ENCODE measurements at regions not wholly inside any gene's neighbourhood (a gene's known extent, or its start where the extent isn't known, plus 50 kb on each side); places are given as distances from the start of the nearest gene placed in this dataset.

DNA sequence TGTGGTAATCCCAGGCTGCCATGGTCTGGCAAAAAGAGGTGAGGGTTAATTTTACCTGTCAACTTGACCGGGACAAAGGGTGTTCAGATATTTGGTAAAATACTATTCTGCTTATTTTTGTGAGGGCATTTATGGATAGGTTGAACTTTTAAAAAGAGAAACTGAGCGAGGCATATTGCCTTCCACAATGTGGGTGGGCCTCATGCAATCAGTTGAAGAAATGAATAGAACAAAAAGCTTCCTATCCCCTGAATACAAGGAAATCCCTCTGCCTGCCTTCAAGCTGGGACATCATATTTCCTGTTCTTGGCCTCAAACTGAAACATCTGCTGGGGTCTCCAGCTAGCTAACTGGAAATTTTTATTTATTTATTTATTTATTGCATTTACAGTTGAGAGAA is 734.7 kb downstream of the IRX1 start:
- TF ChIP-seq POLR2AphosphoS5 (IDR thresholded peaks at IDR 0.05; ENCODE audit: low read depth), result no peak
- Histone ChIP-seq H3K27ac (replicated peaks) (no peak overlapping the region), H3K4me3 (replicated peaks; ENCODE audit: insufficient read depth, low read length) (no peak overlapping the region), H3K27me3 (ENCODE audit: insufficient read depth, poor library complexity, severe bottlenecking) (no peaks in the 10 kb centered on the region)
- no peak for DNase-seq (ENCODE audit: low read depth in 1 of 2, low spot score in 1 of 2)

- DNase-seq (ENCODE audit: low read depth in 1 of 2, low spot score in 1 of 2), result no peak
- Histone ChIP-seq H3K4me3 (replicated peaks; ENCODE audit: insufficient read depth, low read length) (no peak overlapping the region), H3K27ac (replicated peaks) (no peak overlapping the region), H3K27me3 (ENCODE audit: insufficient read depth, poor library complexity, severe bottlenecking) (no peaks in the 10 kb centered on the region)
- TF ChIP-seq GABPA (IDR thresholded peaks at IDR 0.05; ENCODE audit: low read depth) (no peak), POLR2AphosphoS5 (IDR thresholded peaks at IDR 0.05; ENCODE audit: low read depth) (no peak), SPI1 (IDR thresholded peaks at IDR 0.05; ENCODE audit: borderline replicate concordance, low read depth) (no peak)
- TF ChIP-seq, protein P1, sequence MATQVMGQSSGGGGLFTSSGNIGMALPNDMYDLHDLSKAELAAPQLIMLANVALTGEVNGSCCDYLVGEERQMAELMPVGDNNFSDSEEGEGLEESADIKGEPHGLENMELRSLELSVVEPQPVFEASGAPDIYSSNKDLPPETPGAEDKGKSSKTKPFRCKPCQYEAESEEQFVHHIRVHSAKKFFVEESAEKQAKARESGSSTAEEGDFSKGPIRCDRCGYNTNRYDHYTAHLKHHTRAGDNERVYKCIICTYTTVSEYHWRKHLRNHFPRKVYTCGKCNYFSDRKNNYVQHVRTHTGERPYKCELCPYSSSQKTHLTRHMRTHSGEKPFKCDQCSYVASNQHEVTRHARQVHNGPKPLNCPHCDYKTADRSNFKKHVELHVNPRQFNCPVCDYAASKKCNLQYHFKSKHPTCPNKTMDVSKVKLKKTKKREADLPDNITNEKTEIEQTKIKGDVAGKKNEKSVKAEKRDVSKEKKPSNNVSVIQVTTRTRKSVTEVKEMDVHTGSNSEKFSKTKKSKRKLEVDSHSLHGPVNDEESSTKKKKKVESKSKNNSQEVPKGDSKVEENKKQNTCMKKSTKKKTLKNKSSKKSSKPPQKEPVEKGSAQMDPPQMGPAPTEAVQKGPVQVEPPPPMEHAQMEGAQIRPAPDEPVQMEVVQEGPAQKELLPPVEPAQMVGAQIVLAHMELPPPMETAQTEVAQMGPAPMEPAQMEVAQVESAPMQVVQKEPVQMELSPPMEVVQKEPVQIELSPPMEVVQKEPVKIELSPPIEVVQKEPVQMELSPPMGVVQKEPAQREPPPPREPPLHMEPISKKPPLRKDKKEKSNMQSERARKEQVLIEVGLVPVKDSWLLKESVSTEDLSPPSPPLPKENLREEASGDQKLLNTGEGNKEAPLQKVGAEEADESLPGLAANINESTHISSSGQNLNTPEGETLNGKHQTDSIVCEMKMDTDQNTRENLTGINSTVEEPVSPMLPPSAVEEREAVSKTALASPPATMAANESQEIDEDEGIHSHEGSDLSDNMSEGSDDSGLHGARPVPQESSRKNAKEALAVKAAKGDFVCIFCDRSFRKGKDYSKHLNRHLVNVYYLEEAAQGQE (IDR thresholded peaks at IDR 0.05; ENCODE audit: insufficient replicate concordance, low read depth), result no peak
- TF ChIP-seq, protein P2, sequence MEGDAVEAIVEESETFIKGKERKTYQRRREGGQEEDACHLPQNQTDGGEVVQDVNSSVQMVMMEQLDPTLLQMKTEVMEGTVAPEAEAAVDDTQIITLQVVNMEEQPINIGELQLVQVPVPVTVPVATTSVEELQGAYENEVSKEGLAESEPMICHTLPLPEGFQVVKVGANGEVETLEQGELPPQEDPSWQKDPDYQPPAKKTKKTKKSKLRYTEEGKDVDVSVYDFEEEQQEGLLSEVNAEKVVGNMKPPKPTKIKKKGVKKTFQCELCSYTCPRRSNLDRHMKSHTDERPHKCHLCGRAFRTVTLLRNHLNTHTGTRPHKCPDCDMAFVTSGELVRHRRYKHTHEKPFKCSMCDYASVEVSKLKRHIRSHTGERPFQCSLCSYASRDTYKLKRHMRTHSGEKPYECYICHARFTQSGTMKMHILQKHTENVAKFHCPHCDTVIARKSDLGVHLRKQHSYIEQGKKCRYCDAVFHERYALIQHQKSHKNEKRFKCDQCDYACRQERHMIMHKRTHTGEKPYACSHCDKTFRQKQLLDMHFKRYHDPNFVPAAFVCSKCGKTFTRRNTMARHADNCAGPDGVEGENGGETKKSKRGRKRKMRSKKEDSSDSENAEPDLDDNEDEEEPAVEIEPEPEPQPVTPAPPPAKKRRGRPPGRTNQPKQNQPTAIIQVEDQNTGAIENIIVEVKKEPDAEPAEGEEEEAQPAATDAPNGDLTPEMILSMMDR (IDR thresholded peaks at IDR 0.05; ENCODE audit: insufficient read depth, low read length), result no peak
These were observed 739.4 kb downstream of the IRX1 start for GRCh38 chr5:4335078-4335477.

- TF ChIP-seq POLR2AphosphoS5 (IDR thresholded peaks at IDR 0.05; ENCODE audit: low read depth), result no peak
- TF ChIP-seq, protein P2 (IDR thresholded peaks at IDR 0.05; ENCODE audit: insufficient read depth, low read length), result no peak
- TF ChIP-seq, protein P1 (IDR thresholded peaks at IDR 0.05; ENCODE audit: insufficient replicate concordance, low read depth), result no peak
- TF ChIP-seq SPI1 (IDR thresholded peaks at IDR 0.05; ENCODE audit: borderline replicate concordance, low read depth), result no peak
- TF ChIP-seq GABPA (IDR thresholded peaks at IDR 0.05; ENCODE audit: low read depth), result no peak
- no peak for DNase-seq (ENCODE audit: low read depth in 1 of 2, low spot score in 1 of 2)
- no peak overlapping the region for H3K27ac ChIP-seq (replicated peaks)
- no peaks in the 10 kb centered on the region for H3K27me3 ChIP-seq (ENCODE audit: insufficient read depth, poor library complexity, severe bottlenecking)
- no peak overlapping the region for H3K4me3 ChIP-seq (replicated peaks; ENCODE audit: insufficient read depth, low read length)
These were observed 741.9 kb downstream of the IRX1 start for GRCh38 chr5:4337519-4337918.

DNA sequence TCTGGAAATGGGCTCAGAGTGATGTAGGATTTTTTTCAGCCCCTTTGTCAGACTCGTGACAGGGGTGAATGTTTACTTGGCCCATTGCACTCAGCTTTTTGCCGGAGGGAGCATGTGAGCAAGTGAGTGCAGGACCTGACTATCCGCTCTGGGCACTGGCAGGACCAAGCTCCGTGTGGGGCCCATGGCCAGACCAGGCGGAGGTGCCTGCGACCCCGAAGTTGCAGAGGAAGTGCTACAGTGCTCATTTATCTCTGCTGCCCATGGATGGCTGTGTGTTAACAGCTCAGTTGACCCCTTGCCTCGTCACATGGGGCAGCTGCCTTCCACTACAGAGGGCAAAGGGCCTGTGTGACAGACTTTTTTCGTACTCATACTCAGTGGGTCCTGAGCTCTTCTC is 744.3 kb downstream of the IRX1 start:
- TF ChIP-seq, protein P2 (IDR thresholded peaks at IDR 0.05; ENCODE audit: insufficient read depth, low read length), result no peak
- TF ChIP-seq GABPA (IDR thresholded peaks at IDR 0.05; ENCODE audit: low read depth) (no peak), SPI1 (IDR thresholded peaks at IDR 0.05; ENCODE audit: borderline replicate concordance, low read depth) (no peak), POLR2AphosphoS5 (IDR thresholded peaks at IDR 0.05; ENCODE audit: low read depth) (no peak)
- TF ChIP-seq, protein P1 (IDR thresholded peaks at IDR 0.05; ENCODE audit: insufficient replicate concordance, low read depth), result no peak
- DNase-seq (ENCODE audit: low read depth in 1 of 2, low spot score in 1 of 2), result no peak
- Histone ChIP-seq H3K4me3 (replicated peaks; ENCODE audit: insufficient read depth, low read length) (no peak overlapping the region), H3K27me3 (ENCODE audit: insufficient read depth, poor library complexity, severe bottlenecking) (no peaks in the 10 kb centered on the region), H3K27ac (replicated peaks) (no peak overlapping the region)
